ENCODE measurements at regions not wholly inside any gene's neighbourhood (a gene's known extent, or its start where the extent isn't known, plus 50 kb on each side); places are given as distances from the start of the nearest gene placed in this dataset.

- no peaks in the 10 kb centered on the region for H3K36me3 ChIP-seq
- no peaks in the 10 kb centered on the region for H3K4me1 ChIP-seq
- intact Hi-C loops (cut with DNase I) = no loop called here
- no peak for DNase-seq
- H3K9ac ChIP-seq (ENCODE audit: low read depth in 2 of 2, low read length in 2 of 2) = no peak overlapping the region
- H3K4me3 ChIP-seq = no peak overlapping the region
- H3K27me3 ChIP-seq = no peaks in the 10 kb centered on the region
- H3K9me3 ChIP-seq = no peaks in the 10 kb centered on the region
- TF ChIP-seq CTCF (IDR thresholded peaks at IDR 0.05) = no peak
- no peak overlapping the region for H3K27ac ChIP-seq
Observed at GRCh38 chr4:120236873-120237272, 170.2 kb upstream of the MAD2L1 start.

- Histone ChIP-seq H3K4me1 (no peaks in the 10 kb centered on the region), H3K4me3 (no peak overlapping the region), H3K9me3 (no peaks in the 10 kb centered on the region), H3K36me3 (no peaks in the 10 kb centered on the region), H3K27ac (no peak overlapping the region), H3K9ac (ENCODE audit: low read depth in 2 of 2, low read length in 2 of 2) (no peak overlapping the region), H3K27me3 (no peaks in the 10 kb centered on the region)
- TF ChIP-seq CTCF (IDR thresholded peaks at IDR 0.05) = no peak
- no peak for DNase-seq
- intact Hi-C loops (cut with DNase I) = no loop called here
Observed at GRCh38 chr4:120232050-120232449, 165.4 kb upstream of the MAD2L1 start.

GRCh38 chr4:120228086-120228485 lies 161.4 kb upstream of the MAD2L1 start:
- intact Hi-C loops (cut with DNase I) = no loop called here

GRCh38 chr4:120227554-120227953 lies 160.9 kb upstream of the MAD2L1 start:
- Histone ChIP-seq H3K9me3 (no peaks in the 10 kb centered on the region), H3K9ac (ENCODE audit: low read depth in 2 of 2, low read length in 2 of 2) (no peak overlapping the region), H3K27me3 (no peaks in the 10 kb centered on the region), H3K36me3 (no peaks in the 10 kb centered on the region), H3K27ac (no peak overlapping the region), H3K4me1 (no peaks in the 10 kb centered on the region), H3K4me3 (no peak overlapping the region)
- DNase-seq = no peak
- intact Hi-C loops (cut with DNase I) = no loop called here
- TF ChIP-seq CTCF (IDR thresholded peaks at IDR 0.05) = no peak

More at GRCh38 chr4:120228086-120228485, 161.4 kb upstream of the MAD2L1 start:
- TF ChIP-seq CTCF (IDR thresholded peaks at IDR 0.05) = no peak
- Histone ChIP-seq H3K4me3 (no peak overlapping the region), H3K27ac (no peak overlapping the region), H3K9ac (ENCODE audit: low read depth in 2 of 2, low read length in 2 of 2) (no peak overlapping the region), H3K27me3 (no peaks in the 10 kb centered on the region), H3K9me3 (no peaks in the 10 kb centered on the region), H3K36me3 (no peaks in the 10 kb centered on the region), H3K4me1 (no peaks in the 10 kb centered on the region)
- DNase-seq = no peak

GRCh38 chr4:120225527-120225926 lies 158.9 kb upstream of the MAD2L1 start:
- H3K4me3 ChIP-seq = no peak overlapping the region
- H3K9ac ChIP-seq (ENCODE audit: low read depth in 2 of 2, low read length in 2 of 2) = no peak overlapping the region
- no peaks in the 10 kb centered on the region for H3K36me3 ChIP-seq
- no peaks in the 10 kb centered on the region for H3K27me3 ChIP-seq
- H3K4me1 ChIP-seq = no peaks in the 10 kb centered on the region
- H3K9me3 ChIP-seq = no peaks in the 10 kb centered on the region
- no peak for TF ChIP-seq CTCF (IDR thresholded peaks at IDR 0.05)
- peak; percentile 36 for DNase-seq
- no peak overlapping the region for H3K27ac ChIP-seq
- intact Hi-C loops (cut with DNase I) = no loop called here

- Histone ChIP-seq H3K4me1 (no peaks in the 10 kb centered on the region), H3K9me3 (no peaks in the 10 kb centered on the region), H3K9ac (ENCODE audit: low read depth in 2 of 2, low read length in 2 of 2) (no peak overlapping the region), H3K4me3 (no peak overlapping the region), H3K27ac (no peak overlapping the region), H3K36me3 (no peaks in the 10 kb centered on the region), H3K27me3 (no peaks in the 10 kb centered on the region)
- no peak for TF ChIP-seq CTCF (IDR thresholded peaks at IDR 0.05)
- DNase-seq = no peak
- intact Hi-C loops (cut with DNase I) = no loop called here
Observed at GRCh38 chr4:120218981-120219380, 152.3 kb upstream of the MAD2L1 start.
